ENCODE measurements at regions not wholly inside any gene's neighbourhood (a gene's known extent, or its start where the extent isn't known, plus 50 kb on each side); places are given as distances from the start of the nearest gene placed in this dataset.

DNA sequence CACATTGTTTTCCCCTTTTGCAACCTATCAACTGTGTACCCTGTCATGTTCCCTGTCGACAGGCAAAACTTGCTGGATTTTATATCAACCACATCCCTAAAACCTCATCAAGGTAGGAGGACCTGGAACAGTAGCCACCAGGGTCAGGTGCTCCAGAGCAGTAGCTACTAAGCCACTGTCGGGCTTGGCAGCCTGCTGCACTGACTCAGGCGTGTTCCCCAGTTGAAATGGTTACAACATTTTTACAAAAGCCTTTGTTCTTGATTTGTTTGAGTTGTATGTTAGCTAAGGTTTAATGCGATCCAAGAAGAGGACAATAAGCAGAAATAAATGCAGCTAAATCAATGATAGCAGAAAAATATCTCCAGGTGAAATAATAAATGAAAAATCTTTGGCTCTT is 407.4 kb upstream of the TLE4 start:
- Histone ChIP-seq H3K23ac (ENCODE audit: insufficient read length) (no peak overlapping the region), H3K23me2 (ENCODE audit: low read depth, low read length) (no peaks in the 10 kb centered on the region; the same call in 1 of the 2 replicates), H4K8ac (ENCODE audit: extremely low read depth, insufficient read depth, low read length) (no peak overlapping the region), H3K79me1 (ENCODE audit: low read depth, low read length) (no peaks in the 10 kb centered on the region), H2BK12ac (ENCODE audit: low read depth, low read length) (no peak overlapping the region), H3K14ac (ENCODE audit: insufficient read length) (no peak overlapping the region), H2BK15ac (ENCODE audit: low read length) (no peak overlapping the region), H3K9me3 (ENCODE audit: insufficient read depth in 2 of 2, low read depth in 1 of 2, low read length in 1 of 2) (no peaks in the 10 kb centered on the region), H3K27ac (ENCODE audit: low read depth, low read length) (no peak overlapping the region), H3K56ac (replicated peaks; ENCODE audit: insufficient read length, low read depth, low read length) (no peak overlapping the region), H2BK120ac (replicated peaks; ENCODE audit: low read depth, low read length) (no peak overlapping the region), H3K4ac (replicated peaks; ENCODE audit: insufficient read length, low read depth, low read length) (no peak overlapping the region), H4K91ac (replicated peaks; ENCODE audit: insufficient read length, low read length) (no peak overlapping the region), H2AK5ac (ENCODE audit: low read depth, low read length) (no peak overlapping the region), H3K79me2 (ENCODE audit: control insufficient read depth in 1 of 2, insufficient read depth in 2 of 2, low read length in 2 of 2) (no peaks in the 10 kb centered on the region), H3K4me2 (ENCODE audit: insufficient read depth in 1 of 2, low read depth in 2 of 2, low read length in 2 of 2) (no peak overlapping the region), H3K9ac (replicated peaks in 1 of 4; ENCODE audit: extremely low read depth in 1 of 4, low read depth in 3 of 4, low read length in 3 of 4) (no peak overlapping the region), H3K4me3 (ENCODE audit: extremely low read depth in 1 of 4, insufficient read depth in 2 of 4, low read depth in 3 of 4, low read length in 4 of 4) (no peak overlapping the region), H3K27me3 (replicated peaks in 1 of 4; ENCODE audit: control insufficient read depth in 3 of 4, extremely low read depth in 1 of 4, insufficient read depth in 3 of 4, low read length in 3 of 4) (no peaks in the 10 kb centered on the region), H2BK5ac (ENCODE audit: low read depth, low read length) (no peak overlapping the region), H4K5ac (ENCODE audit: insufficient read length, low read depth, low read length) (no peak overlapping the region), H3K4me1 (replicated peaks in 1 of 4; ENCODE audit: control insufficient read depth in 3 of 4, insufficient read depth in 4 of 4, low read length in 3 of 4) (no peaks in the 10 kb centered on the region), H4K20me1 (replicated peaks in 1 of 2; ENCODE audit: control insufficient read depth in 1 of 2, insufficient read depth in 2 of 2, low read length in 2 of 2) (no peaks in the 10 kb centered on the region), H3K18ac (ENCODE audit: extremely low read depth, low read length) (no peak overlapping the region), H3K36me3 (ENCODE audit: control insufficient read depth in 2 of 4, insufficient read depth in 4 of 4, low read length in 3 of 4) (no peaks in the 10 kb centered on the region), H2BK20ac (ENCODE audit: low read length) (no peak overlapping the region), H2AFZ (ENCODE audit: low read length) (no peak overlapping the region)
- 91% methylated on average over 4 of the region's 4 CpGs; no CpG with 5 or more reads in 1 of the 2 experiments for WGBS, 2 experiments (ENCODE audit: extremely low coverage in 1 of 2, insufficient coverage in 1 of 2, insufficient read length in 1 of 2, insufficient replicate concordance in 2 of 2, low coverage in 1 of 2, low lambda C conversion rate in 2 of 2, missing lambda C conversion rate in 1 of 2)
- ChIA-PET CTCF (ENCODE audit: partially characterized antibody) (interaction anchor here (1.2 kb wide), 1 partner anchor 30 kb away, joined by 5 read pairs; no protein-coding TSS in a partner anchor), POLR2A (ENCODE audit: partially characterized antibody) (no interaction called here)
- DNase-seq (ENCODE audit: low read depth in 1 of 2, low spot score in 2 of 2) (no peak), FAIRE-seq (no peak)
- TF ChIP-seq GABPA (IDR thresholded peaks at IDR 0.05; ENCODE audit: borderline replicate concordance, insufficient read depth, low read length) (no peak), BRCA1 (IDR thresholded peaks at IDR 0.05; ENCODE audit: low read depth, low read length) (no peak), TEAD4 (IDR thresholded peaks at IDR 0.05; ENCODE audit: low read depth, low read length) (no peak), ZNF274 (IDR thresholded peaks at IDR 0.05; ENCODE audit: borderline replicate concordance, extremely low read depth, low read length) (no peak), JUN (IDR thresholded peaks at IDR 0.05; ENCODE audit: low read depth, low read length) (no peak), SP1 (IDR thresholded peaks at IDR 0.05; ENCODE audit: low read depth, low read length) (no peak), HDAC6 (IDR thresholded peaks at IDR 0.05; ENCODE audit: low read depth, low read length) (no peak), POU5F1 (IDR thresholded peaks at IDR 0.05; ENCODE audit: low read depth, low read length) (no peak), TCF12 (IDR thresholded peaks at IDR 0.05; ENCODE audit: low read depth, low read length) (no peak)
